Astrocyte (in vitro differentiated cells and primary cell): ENCODE measurements at regions not wholly inside any gene's neighbourhood (a gene's known extent, or its start where the extent isn't known, plus 50 kb on each side); places are given as distances from the start of the nearest gene placed in this dataset.

Source experiments
- EZH2 ChIP-seq: IDR thresholded peaks from 2 replicates; pipeline ENCODE4 v1.6.1; 2012; ENCODE audit warnings: mild to moderate bottlenecking, low read length, inconsistent platforms; ENCODE audit not compliant: insufficient read depth
- TF ChIP-seq, protein P1 (sequence below): IDR thresholded peaks from 2 replicates; pipeline ENCODE4 v1.5.1; 2011; ENCODE audit warnings: low read depth, mild to moderate bottlenecking, inconsistent platforms, low read length, moderate library complexity; ENCODE audit not compliant: insufficient read depth

DNA sequence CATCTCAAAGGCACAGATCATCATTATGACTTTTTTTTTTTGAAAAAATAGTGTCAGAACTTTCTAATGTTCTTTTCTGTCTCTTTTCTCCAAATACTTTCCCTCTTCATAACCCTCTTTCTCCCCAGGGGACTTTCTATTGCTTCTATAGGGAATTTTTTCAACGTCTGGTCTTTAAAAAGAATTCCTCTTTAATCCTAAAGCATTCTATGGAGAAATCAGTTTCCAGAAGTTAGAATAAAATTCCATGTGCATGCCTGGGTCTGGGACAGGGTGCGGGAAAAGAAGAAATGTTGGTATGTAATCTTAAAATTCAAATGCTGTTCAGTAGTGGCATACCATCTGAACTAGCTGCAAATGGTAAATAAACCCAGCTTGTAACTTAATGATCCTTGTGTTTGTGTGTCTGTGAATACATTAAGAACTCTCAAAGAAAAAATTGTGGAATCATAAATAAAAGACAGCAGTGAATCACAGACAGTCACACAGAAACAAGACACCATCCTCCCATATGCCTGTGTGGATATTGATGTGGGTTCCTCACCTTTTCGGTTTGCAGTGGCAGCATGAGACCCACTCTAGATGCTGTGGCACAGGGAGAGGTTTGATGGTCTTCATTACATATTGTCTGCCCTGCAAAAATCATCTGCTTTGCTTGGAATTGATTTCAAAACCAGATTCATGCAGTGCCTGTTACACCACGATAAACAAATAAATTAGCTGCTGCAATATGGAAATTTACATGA is 374.7 kb upstream of the NRP1 start:
- TF ChIP-seq, protein P1, sequence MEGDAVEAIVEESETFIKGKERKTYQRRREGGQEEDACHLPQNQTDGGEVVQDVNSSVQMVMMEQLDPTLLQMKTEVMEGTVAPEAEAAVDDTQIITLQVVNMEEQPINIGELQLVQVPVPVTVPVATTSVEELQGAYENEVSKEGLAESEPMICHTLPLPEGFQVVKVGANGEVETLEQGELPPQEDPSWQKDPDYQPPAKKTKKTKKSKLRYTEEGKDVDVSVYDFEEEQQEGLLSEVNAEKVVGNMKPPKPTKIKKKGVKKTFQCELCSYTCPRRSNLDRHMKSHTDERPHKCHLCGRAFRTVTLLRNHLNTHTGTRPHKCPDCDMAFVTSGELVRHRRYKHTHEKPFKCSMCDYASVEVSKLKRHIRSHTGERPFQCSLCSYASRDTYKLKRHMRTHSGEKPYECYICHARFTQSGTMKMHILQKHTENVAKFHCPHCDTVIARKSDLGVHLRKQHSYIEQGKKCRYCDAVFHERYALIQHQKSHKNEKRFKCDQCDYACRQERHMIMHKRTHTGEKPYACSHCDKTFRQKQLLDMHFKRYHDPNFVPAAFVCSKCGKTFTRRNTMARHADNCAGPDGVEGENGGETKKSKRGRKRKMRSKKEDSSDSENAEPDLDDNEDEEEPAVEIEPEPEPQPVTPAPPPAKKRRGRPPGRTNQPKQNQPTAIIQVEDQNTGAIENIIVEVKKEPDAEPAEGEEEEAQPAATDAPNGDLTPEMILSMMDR = no peak
- no peak for TF ChIP-seq EZH2
